GM21737 (cell line): ENCODE measurements at regions not wholly inside any gene's neighbourhood (a gene's known extent, or its start where the extent isn't known, plus 50 kb on each side); places are given as distances from the start of the nearest gene placed in this dataset.

Source experiments
- ATAC-seq: cut with Tn5 transposase; IDR thresholded peaks from one replicate; pipeline ENCODE4 v1.9.1; 2021; ENCODE audit warnings: mild to moderate bottlenecking, moderate library complexity; ENCODE audit not compliant: unreplicated experiment

- ATAC-seq = no peak
Observed at GRCh38 chr14:54207075-54207474, 189.7 kb upstream of the CDKN3 start.

- ATAC-seq = no peak
Observed at GRCh38 chr14:54207476-54208462, 189.0 kb upstream of the CDKN3 start.

- no peak for ATAC-seq
Observed at GRCh38 chr14:54208751-54209150, 188.1 kb upstream of the CDKN3 start.

- ATAC-seq = no peak
Observed at GRCh38 chr14:54209511-54210250, 187.1 kb upstream of the CDKN3 start.

GRCh38 chr14:54211551-54212308, 185.1 kb upstream of the CDKN3 start:
- no peak for ATAC-seq

GRCh38 chr14:54213536-54213935, 183.3 kb upstream of the CDKN3 start:
- no peak for ATAC-seq

- no peak for ATAC-seq
Observed at GRCh38 chr14:54216827-54217226, 180.0 kb upstream of the CDKN3 start.

GRCh38 chr14:54219261-54220070, 177.3 kb upstream of the CDKN3 start:
- ATAC-seq = no peak

GRCh38 chr14:54220071-54220703, 176.6 kb upstream of the CDKN3 start:
- ATAC-seq = no peak

- no peak for ATAC-seq
Observed at GRCh38 chr14:54220704-54221431, 175.9 kb upstream of the CDKN3 start.

GRCh38 chr14:54221432-54221803, 175.4 kb upstream of the CDKN3 start:
- ATAC-seq = no peak

GRCh38 chr14:54221971-54222370, 174.8 kb upstream of the CDKN3 start:
- ATAC-seq = no peak

GRCh38 chr14:54223831-54224402, 172.9 kb upstream of the CDKN3 start:
- ATAC-seq = no peak

GRCh38 chr14:54225457-54226060, 171.2 kb upstream of the CDKN3 start:
- no peak for ATAC-seq

GRCh38 chr14:54226103-54226502, 170.7 kb upstream of the CDKN3 start:
- no peak for ATAC-seq

GRCh38 chr14:54226558-54226957, 170.2 kb upstream of the CDKN3 start:
- no peak for ATAC-seq

GRCh38 chr14:54229136-54229535, 167.7 kb upstream of the CDKN3 start:
- ATAC-seq = no peak

GRCh38 chr14:54230645-54231044, 166.2 kb upstream of the CDKN3 start:
- ATAC-seq = no peak

GRCh38 chr14:54232735-54233134, 164.1 kb upstream of the CDKN3 start:
- ATAC-seq = no peak
